ENCODE measurements at regions not wholly inside any gene's neighbourhood (a gene's known extent, or its start where the extent isn't known, plus 50 kb on each side); places are given as distances from the start of the nearest gene placed in this dataset.
"Not testable (repeated sequence)": the region's sequence is repeated elsewhere in the genome, so short reads cannot be mapped to it uniquely, and the experiment has no call there.

DNA sequence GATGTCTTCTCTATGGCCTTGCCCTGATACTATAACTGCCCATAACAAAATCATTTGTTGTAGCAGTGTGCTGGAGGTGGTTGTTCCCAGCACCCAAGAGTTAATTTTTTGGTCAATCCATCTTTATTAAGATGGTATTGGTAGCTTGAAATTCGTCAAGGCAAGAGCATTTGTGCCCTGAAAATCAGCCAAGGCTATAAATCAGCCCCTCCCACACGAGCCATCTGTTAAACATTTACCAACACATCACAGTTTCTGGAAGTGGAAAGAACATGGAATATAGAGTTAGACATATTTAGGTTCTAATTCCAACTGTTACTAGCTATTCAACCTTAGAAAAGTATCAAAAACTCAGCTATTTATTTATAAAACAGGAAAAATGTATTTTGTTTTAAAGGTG is 888.4 kb upstream of the GJE1 start:
- DNase-seq (ENCODE audit: low read depth) = no peak

DNA sequence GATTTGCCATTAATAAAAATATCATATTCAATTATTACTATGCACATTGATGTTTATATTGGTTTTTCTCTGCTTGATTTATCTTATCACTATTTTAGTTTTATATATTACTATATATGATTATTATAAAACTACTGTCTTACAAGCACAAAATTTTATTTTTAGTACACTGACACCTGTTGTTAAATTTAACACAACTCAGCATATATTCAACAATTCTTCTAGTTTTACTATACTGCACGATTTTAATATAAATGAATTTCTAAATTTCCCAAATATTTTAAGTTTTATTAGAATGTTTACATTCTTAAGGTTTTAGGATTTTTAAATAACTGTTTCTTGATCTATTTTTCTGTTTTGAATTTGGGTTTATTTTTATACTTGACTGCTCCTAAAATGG is 889.8 kb upstream of the GJE1 start:
- DNase-seq (ENCODE audit: low read depth) = no peak

DNA sequence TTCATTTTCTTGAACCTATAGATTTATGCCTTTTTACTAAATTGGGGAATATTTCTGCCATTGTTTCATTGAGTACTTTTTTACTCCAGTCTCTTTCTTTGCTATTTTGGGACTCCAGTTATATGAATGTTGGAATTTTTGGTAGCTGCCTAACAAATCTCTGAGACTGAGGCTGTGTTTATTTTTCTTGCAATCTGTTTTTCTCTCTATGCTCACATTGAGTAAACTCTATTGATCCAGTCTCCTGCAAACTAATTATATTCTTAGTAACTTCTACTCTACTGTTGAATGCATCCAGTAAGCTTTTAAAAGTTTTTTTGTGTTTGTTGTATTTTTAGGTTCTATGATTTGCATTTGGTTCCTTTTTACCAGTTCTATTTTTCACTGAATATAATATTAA is 903.4 kb upstream of the GJE1 start:
- no peak for DNase-seq (ENCODE audit: low read depth)

DNA sequence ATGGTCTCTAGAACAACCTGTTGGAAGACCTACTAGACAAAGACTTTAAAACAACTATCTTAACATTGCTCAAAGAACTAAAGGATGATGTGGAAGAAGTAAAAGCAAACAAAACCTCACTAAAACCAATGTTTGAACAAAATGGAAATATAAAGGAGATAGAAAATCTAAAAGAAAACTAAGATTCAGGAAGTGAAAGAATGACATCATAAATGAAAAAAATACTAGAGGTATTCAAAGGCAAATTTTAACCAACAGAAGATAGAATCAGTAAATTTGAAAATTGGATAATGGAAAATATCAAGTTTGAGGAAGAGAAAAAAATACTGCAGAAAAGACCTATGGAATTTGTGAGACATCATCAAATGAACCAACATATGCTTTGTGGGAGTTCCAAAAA is 914.1 kb upstream of the GJE1 start:
- DNase-seq (ENCODE audit: low read depth) = no peak

DNA sequence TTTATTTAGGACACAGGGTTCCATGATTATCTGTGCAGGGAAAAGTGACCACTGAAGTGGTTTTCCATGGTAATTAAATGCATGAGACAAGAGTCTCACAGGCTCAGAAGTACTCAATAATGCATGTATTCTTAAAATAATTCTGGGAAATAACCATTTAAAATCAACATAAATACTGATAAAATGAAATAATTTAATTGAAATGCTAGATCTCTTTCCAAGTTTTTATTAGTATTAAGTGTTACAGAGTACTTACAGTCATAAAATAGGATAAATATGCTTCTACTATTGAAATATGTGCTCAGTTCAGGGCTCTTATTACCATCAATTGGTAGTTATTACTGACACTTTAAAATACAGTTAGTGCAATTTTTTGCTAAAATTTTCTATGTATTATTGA is 916.0 kb upstream of the GJE1 start:
- DNase-seq (ENCODE audit: low read depth) = no peak

DNA sequence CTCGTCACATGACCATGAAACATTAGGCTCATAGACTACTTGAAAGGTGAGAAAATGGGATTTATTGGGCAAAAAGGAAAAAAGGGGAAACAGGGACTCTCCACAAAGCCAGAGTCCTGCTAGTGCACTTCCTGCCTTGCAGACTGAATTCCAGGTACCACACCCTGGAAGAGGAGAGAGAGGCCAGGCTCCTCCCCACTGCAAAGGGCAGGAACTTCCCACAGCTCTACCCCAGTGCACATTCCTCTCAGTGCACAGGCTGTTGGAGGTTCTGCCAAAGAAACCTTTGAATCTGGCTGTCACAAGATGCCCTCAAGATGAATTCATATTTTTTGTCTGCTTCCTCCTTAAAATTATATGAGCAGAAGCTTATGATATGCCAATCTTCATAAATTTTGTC is 920.4 kb upstream of the GJE1 start:
- DNase-seq (ENCODE audit: low read depth) = no peak

DNA sequence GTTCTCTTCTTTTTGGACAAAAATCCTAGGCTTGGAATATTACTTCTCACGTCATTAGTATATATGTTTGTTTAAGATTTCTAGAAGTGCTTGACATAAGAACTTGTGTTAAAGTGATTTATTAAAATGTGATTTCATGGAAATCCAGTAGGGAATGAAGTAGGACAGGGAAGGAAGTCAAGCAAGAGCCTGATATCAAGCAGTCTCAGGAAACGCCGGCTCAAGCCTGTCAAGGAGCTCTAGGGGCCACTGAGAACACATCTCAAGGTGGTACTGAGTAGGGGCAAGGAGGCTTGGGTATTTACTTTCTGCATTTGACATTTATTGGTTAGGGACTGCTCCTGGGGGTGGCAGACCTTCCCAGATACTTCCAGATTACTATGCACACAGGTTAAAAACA is 920.9 kb upstream of the GJE1 start:
- DNase-seq (ENCODE audit: low read depth) = no peak

DNA sequence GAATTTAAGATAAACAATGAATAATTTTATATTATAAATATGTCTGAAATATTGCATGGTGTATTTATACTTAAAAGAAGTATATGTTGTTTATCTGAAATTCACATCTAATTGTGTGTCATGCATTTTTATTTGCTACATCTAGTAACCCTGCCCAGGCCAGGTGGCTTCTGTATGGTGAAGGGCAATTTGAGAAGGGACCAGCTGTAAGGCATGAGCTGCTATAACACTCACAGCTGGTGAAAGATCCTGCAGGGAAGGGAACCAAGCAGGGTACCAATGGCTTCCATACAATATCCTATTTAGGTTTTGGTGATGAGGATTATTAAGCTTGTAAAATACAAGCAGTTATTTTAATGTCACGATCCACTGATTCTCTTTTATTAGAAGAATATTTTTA is 921.8 kb upstream of the GJE1 start:
- no peak for DNase-seq (ENCODE audit: low read depth)

DNA sequence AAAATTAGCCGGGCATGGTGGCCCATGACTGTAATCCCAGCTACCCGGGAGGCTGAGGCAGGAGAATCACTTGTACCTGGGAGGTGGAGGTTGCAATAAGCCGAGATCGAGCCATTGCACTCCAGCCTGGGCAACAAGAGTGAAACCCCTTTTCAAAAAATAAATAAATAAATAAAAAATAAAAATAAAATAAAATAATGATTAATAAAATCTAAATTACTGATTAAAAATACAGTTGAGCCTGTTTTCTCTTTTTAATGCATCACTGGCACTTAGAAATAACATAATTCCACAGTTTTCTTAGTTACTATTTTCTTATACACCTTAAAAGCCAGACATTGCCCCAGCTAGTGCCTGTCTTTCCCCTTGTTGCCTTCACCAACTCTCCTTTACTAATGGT is 922.8 kb upstream of the GJE1 start:
- no peak for DNase-seq (ENCODE audit: low read depth)

DNA sequence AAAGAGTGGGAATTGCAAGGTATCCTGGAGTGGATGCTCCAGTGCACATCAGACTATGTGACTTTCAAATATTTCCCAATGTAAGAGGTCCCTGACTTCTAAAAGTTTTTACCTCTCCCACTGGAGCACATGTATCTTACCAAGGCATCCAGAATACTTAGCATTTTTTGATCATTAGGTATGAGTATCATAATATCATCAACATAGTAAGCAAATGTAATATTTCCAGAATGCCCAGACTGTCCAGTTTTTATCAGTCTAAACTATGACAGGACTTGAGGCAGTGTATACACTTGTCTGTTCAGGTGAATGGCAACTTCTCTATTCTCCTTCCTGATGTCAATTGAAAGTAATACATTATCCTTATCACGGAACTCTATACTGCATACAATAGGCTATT is 924.6 kb upstream of the GJE1 start:
- DNase-seq (ENCODE audit: low read depth) = no peak

DNA sequence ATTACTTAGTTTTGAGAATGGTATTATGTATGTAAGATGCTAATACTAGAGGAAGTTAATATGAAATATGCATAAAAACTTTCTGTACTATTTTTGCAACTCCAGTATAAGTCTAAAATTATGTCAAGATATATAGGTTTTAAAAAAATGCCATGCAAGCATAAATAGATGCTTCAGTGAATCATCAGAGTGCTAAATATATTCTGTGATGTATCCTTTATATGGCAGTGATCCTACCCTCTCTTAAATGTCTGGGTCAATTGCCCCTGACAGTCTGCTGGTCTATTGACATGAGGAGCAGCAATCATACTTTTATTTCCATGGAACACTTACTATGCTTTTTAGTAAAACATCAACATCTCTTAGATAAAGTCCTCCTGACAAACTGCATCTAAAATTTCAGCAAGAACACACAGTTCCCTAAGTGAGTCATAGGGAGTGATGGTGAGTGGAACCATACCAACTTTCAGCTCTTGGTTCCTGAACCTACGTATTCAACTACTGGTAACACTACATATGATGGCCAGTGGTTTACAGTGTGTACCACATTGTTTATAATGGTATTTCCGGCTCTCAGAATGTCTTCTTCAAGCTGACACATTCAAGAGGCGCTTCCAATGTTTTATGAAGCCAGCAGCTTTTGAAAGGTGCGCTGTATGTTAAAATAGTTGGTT is 928.7 kb upstream of the GJE1 start:
- no peak for DNase-seq (ENCODE audit: low read depth)

DNA sequence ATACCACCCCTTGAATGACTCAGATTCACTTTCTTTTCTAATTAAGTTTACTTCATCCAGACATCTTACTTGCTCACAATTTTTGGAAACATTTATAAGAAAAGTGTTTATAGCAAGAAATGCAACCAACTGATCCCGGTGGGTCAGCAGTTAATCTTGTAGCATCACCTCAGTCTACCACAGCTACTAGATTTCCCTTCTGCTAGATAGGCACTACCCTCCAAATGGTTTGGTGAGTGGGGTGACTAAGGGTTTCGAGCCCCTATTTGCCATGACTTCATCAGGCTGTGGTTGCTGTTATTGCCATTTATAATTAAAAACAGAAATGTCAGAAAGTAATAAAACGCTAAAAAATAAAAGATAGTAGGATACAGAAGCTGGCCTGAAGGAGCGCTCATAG is 930.1 kb upstream of the GJE1 start:
- no peak for DNase-seq (ENCODE audit: low read depth)

DNA sequence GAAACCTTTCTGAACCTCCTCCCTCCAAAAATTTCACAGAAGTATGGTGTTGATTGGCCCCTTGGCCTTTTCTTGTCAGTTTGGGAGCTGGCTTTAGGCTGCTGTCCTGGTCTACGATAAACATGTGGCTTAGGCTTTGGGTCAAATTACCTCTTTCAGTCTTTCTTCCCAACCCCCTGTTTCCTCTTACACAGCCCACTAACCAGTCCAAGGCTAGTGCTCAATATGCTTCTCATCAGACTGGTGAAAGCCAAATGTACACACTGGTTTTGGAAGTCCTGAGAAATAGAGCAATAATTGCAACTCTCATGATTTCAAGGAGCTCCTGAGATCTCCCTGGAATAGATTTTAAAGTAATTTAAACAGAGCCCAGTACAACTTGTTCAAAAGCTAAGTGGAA is 933.7 kb upstream of the GJE1 start:
- DNase-seq (ENCODE audit: low read depth) = no peak

DNA sequence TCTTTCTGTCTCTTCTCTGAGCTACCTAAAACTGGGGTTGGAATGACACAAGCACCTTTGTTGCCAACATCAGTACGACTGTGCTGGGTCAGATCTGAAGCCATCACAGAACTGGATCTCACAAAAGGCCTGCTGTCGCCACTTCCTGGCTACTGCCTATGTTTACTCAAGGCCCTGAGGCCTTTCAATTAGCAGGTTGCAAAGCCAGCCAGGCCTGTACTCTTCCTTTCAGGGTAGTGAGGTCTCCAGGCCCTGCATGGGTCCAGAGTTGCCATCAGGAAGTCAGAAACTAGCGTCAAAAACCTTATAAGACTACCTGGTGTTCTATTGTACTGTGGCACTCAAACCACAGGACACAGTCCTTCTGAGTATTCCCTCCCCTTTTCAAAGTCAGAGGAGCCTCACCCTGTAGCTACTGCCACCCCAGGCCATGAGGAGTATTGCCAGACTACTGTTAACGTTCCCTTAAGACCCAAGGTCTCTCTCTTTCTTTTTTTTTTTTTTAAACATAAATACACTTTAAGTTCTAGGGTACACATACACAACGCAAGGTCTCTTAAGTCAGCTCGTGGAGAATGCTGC is 937.4 kb upstream of the GJE1 start:
- DNase-seq (ENCODE audit: low read depth) = no peak

DNA sequence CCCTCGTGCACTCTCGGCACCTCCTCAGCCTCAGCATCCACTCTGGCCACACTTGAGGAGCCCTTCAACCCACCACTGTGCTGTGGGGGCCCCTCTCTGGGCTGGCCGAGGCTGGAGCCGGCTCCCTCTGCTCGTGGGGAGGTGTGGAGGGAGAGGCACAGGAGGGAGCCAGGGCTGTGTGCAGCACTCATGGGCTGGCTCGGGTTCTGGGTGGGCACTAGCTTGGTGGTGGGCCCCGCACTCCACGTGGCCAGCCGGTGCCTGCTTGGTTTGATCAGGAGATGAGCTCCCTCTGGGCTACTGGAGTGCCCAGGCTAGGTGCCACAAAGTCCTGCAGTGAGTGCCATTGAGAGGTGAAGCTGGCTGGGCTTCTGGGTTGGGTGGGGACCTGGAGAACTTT is 949.4 kb upstream of the GJE1 start:
- DNase-seq (ENCODE audit: low read depth) = no peak

DNA sequence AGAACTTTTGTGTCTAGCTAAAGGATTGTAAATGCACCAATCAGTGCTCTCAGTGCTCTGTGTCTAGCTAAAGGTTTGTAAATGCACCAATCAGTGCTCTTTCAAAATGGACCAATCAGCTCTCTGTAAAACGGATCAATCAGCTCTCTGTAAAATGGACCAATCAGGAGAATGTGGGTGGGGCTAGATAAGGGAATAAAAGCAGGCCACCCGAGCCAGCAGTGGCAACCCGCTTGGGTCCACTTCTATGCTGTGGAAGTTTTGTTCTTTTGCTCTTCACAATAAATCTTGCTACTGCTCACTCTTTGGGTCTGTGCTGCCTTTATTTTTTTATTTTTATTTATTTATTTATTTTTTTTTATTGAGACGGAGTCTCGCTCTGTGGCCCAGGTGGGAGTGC is 957.3 kb upstream of the GJE1 start:
- DNase-seq (ENCODE audit: low read depth) = not testable (repeated sequence)

DNA sequence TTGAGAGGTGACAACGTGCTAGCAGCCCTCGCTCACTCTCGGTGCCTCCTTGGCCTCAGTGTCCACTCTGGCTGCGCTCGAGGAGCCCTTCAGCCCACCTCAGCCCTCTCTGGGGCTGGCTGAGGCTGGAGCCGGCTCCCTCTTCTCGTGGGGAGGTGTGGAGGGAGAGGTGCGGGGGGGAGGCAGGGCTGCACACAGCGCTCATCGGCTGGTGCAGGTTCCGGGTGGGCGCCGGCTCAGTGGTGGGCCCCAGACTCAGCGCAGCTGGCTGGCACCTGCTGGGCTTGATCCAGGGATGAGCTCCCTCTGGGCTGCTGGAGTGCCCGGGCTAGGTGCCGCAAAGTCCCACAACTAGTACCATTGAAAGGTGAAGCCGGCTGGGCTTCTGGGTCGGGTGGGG is 957.8 kb upstream of the GJE1 start:
- DNase-seq (ENCODE audit: low read depth) = no peak

DNA sequence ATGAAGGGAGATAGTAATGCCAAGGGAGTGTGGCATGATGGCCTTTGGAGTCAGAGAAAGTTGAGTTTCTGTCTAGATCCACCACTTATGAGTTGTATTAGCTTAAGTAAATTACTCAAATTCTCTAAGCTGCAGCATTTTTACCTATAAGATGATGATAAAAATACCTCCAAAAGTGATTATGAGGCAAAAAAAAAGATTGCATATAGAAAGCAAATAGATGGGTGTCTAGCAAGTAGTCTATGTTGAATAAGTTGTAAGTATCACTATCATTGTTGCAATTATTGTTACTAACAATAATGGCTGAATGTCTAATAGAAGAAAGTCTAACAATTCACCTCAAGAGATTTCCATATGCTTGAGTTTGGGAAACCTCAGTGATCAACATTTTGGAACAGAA is 959.2 kb upstream of the GJE1 start:
- no peak for DNase-seq (ENCODE audit: low read depth)

DNA sequence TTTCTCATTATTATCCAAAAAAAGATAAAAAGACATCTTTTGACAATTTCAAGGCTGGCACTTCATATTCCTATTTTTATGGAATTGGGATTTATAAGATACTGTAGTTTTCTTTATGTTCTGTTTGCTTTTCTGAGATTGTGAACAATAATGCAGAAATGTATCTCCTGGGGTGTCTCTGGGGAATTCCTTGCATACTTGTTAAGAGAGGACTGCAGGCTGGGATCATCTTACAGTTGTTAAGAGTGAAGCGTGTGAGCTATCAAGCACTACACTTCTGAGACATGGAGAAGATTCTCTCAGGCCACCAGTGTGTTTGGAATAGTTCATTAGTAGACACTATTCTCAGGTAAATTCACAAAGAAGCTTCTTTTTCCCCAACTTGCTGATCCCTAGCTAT is 963.3 kb upstream of the GJE1 start:
- no peak for DNase-seq (ENCODE audit: low read depth)

DNA sequence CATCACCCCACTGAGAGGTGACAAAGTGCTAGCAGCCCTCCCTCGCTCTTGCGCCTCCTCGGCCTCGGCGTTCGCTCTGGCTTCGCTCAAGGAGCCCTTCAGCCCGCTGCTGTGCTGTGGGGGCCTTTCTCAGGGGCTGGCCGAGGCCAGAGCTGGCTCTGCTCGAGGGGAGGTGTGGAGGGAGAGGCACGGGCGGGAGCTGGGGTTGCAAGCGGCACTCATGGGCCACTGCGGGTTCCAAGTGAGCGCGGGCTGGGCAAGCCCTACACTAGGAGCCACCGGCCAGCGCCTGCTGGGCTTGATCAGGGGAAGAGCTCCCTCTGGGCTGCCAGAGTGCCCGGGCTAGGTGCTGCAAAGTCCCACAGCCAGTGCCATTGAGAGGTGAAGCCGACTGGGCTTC is 964.8 kb upstream of the GJE1 start:
- DNase-seq (ENCODE audit: low read depth) = no peak

DNA sequence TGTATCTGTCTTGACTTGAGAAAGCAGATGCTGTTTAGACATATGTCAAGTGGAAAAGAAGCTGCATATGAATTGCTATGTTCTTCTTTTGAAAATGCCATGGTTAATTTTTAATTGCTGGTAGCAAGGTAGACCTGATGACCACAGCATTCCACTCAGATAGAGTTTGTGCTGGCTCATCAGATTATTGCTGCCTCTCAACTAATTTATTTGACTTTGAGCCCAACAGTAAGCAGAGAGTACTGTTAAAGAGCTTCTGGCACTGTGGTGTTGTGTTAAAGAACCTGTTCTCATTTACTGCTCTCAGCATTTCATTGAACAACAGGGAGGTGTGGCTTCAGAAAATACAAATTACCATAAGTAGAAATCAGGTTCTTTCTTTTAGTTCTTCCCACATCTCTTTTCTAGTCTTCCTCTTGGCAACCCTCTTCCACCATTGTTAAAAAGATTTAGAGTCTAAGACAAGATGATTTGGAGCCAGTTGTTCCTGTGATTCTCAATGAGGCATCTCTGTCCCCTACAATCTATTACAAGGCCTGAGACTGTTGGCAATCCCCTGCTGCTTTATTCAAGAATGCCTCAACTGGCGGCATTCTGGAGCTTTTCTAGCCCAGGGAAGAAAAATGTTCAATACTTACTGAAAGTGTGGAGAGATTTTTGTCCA is 967.6 kb upstream of the GJE1 start:
- no peak for DNase-seq (ENCODE audit: low read depth)

DNA sequence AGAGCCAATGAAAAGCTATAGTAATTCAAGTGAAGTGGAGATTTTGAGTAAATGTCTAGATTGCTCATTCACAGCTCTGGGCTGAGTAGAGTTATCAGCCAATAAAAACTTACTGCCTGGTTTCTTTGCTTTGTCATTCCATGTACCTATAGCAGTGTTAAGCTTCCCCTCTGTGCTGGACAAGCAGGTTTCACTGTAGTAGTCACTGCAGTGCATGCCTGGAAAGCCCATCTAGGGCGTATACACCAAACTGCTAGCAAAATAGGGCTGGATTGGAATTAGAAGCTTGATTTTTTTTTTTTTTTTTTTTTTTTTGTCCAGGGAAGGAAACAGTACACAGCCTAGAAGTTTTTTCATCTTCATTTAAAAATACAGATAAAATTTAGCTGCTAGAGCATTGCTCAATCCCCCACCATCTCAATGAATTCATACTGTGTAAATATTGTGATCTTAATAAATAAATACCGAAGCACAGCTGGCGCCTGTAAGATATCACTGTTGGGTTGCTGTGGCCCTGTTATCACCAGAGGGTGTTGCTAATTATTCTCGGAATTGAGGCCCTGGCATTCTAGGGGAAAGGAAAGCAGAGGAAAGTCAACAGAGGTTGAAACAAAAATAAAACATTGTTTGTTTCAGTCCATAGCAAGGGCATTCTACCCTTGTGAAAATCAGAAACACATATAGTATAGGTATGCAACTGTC is 968.5 kb upstream of the GJE1 start:
- DNase-seq (ENCODE audit: low read depth) = peak; percentile 21

DNA sequence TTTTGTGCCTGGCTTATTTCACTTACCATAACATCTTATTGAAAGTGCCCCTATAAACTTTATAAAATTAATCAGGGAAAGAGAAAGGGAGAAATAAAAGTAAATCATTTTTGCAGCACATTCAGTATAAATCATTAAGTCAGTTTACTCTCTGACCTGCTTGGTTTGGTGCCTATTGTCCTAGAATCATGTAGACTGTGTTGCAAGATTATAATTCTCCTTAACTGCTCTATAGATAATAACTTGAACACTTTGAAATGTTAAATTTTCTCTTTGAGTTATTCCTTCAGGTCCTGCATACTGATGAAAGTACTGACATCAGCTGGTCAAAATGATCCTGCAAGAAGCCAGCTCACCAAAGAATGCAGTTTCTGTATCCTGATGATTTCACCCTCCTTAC is 969.6 kb upstream of the GJE1 start:
- no peak for DNase-seq (ENCODE audit: low read depth)
